Ovary (tissue), 3 donors: ENCODE measurements at regions not wholly inside any gene's neighbourhood (a gene's known extent, or its start where the extent isn't known, plus 50 kb on each side); places are given as distances from the start of the nearest gene placed in this dataset.

Source experiments
- EP300 ChIP-seq: sonication (generic); formaldehyde crosslinking; IDR thresholded peaks from one replicate; pipeline ENCODE4 v1.6.1; 2017; ENCODE audit warnings: antibody characterized with exemption
- POLR2A ChIP-seq: fragments of 450-650 bp; IDR thresholded peaks from one replicate; pipeline ENCODE4 v1.6.1; 2017; ENCODE audit warnings: antibody characterized with exemption, mild to moderate bottlenecking, moderate library complexity
- TF ChIP-seq, protein P1 (sequence below), 3 donors: fragments of 450-650 bp in 2 of 3; fragments of 200-600 bp in 1 of 3; IDR thresholded peaks; one replicate each; pipeline versions ENCODE4 v1.5.1 to v1.8.0; 2016 to 2022; ENCODE audit warnings: antibody characterized with exemption in 3 of 3, mild to moderate bottlenecking in 1 of 3
- donor health status: DM: no; HTN: no; CAD: no.

DNA sequence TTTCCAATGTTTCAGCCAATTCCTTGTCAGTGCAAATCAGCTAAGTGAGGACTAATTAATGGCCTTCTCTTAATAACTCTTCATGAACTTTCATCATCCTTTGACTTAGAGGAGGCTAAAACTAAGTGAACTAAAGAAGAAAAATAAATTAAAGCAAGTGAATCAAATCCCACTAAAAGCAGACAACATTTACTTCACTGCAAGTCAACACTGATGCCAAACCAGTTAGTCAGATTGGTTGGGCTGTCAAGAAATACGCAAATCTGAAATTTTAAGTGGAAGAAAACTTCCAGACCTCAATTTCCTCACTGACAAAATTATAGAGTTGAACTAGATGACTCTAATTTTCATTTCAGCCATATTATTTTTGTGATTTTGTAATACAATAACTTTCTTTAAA is 137.2 kb upstream of the PRLR start:
- TF ChIP-seq, protein P1, sequence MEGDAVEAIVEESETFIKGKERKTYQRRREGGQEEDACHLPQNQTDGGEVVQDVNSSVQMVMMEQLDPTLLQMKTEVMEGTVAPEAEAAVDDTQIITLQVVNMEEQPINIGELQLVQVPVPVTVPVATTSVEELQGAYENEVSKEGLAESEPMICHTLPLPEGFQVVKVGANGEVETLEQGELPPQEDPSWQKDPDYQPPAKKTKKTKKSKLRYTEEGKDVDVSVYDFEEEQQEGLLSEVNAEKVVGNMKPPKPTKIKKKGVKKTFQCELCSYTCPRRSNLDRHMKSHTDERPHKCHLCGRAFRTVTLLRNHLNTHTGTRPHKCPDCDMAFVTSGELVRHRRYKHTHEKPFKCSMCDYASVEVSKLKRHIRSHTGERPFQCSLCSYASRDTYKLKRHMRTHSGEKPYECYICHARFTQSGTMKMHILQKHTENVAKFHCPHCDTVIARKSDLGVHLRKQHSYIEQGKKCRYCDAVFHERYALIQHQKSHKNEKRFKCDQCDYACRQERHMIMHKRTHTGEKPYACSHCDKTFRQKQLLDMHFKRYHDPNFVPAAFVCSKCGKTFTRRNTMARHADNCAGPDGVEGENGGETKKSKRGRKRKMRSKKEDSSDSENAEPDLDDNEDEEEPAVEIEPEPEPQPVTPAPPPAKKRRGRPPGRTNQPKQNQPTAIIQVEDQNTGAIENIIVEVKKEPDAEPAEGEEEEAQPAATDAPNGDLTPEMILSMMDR (IDR thresholded peaks at IDR 0.05): no peak
- no peak for TF ChIP-seq POLR2A
- TF ChIP-seq EP300: no peak
